ENCODE measurements at regions not wholly inside any gene's neighbourhood (a gene's known extent, or its start where the extent isn't known, plus 50 kb on each side); places are given as distances from the start of the nearest gene placed in this dataset.

GRCh38 chr3:35946854-35947515 lies 307.7 kb downstream of the ARPP21 start:
- TF ChIP-seq CTCF (IDR thresholded peaks at IDR 0.05): no peak
- TF ChIP-seq POLR2A (IDR thresholded peaks at IDR 0.05): no peak
